Kidney (tissue), 13 donors: ENCODE measurements at regions not wholly inside any gene's neighbourhood (a gene's known extent, or its start where the extent isn't known, plus 50 kb on each side); places are given as distances from the start of the nearest gene placed in this dataset.

ENCODE experiments used
- DNase-seq, 5 donors: peaks; one replicate each; pipeline ENCODE4 v3.0.0-alpha.2; 2013 to 2020
- FAIRE-seq: peaks from 2 replicates; lab custom pipeline; 2012; peaks lifted over from hg19 to GRCh38; lab: Jason Lieb, UNC
- H3K27ac ChIP-seq, 2 donors: one replicate each; pipeline ENCODE4 v1.7.0; 2013; ENCODE audit warnings: low read depth in 2 of 2, low read length in 2 of 2, inconsistent platforms in 1 of 2
- H3K27me3 ChIP-seq: one replicate; pipeline ENCODE4 v1.7.1; 2013; ENCODE audit warnings: low read length, inconsistent platforms; ENCODE audit not compliant: control insufficient read depth, insufficient read depth
- H3K36me3 ChIP-seq, 3 donors: one replicate each; pipeline versions ENCODE4 v1.7.0 to v1.7.1; 2013; ENCODE audit warnings: low read length in 3 of 3, control low read depth in 1 of 3, inconsistent platforms in 1 of 3; ENCODE audit not compliant: insufficient read depth in 3 of 3, control insufficient read depth in 2 of 3
- H3K4me1 ChIP-seq, 3 donors: one replicate each; pipeline versions ENCODE4 v1.7.0 to v1.7.1; 2013; ENCODE audit warnings: low read length in 3 of 3, inconsistent platforms in 1 of 3, low read depth in 1 of 3; ENCODE audit not compliant: control insufficient read depth in 2 of 3, insufficient read depth in 2 of 3
- H3K4me3 ChIP-seq, 3 donors: one replicate each; pipeline versions ENCODE4 v1.7.0 to v1.8.1; 2013; ENCODE audit warnings: low read length in 3 of 3, control low read depth in 1 of 3, inconsistent platforms in 1 of 3
- H3K9ac ChIP-seq, 3 donors: one replicate each; pipeline versions ENCODE4 v1.7.0 to v1.7.1; 2013; ENCODE audit warnings: low read length in 3 of 3, control low read depth in 1 of 3, inconsistent platforms in 1 of 3
- H3K9me3 ChIP-seq, 3 donors: one replicate each; pipeline versions ENCODE4 v1.7.0 to v1.7.1; 2013; ENCODE audit warnings: low read length in 3 of 3, control low read depth in 1 of 3, inconsistent platforms in 1 of 3; ENCODE audit not compliant: control insufficient read depth in 2 of 3, insufficient read depth in 1 of 3
- CTCF ChIP-seq: IDR thresholded peaks from 3 replicates; pipeline ENCODE4 v1.5.1; 2012; ENCODE audit warnings: mild to moderate bottlenecking, moderate library complexity, borderline replicate concordance; ENCODE audit not compliant: insufficient read depth; ENCODE audit errors: extremely low read depth
- intact Hi-C: fragments of 100-400 bp; cut with DNase I; formaldehyde crosslinking; loops from one replicate; pipeline ENCODE4 v1.11.1; 2022
- donor health status: control.
- donor health status: control.
- donor health status: control.
- donor health status: control.
- donor health status: control.
- donor health status: DM: yes; HTN: yes; CAD: no.
- donor health status: Normal renal cell carcinoma (clear cell type).

GRCh38 chr5:57950616-57951228 lies 468.1 kb upstream of the ACTBL2 start:
- FAIRE-seq (no peak), DNase-seq (no peak)
- Histone ChIP-seq H3K27me3 (no peaks in the 10 kb centered on the region), H3K9me3 (no peaks in the 10 kb centered on the region), H3K27ac (no peak overlapping the region), H3K4me3 (no peak overlapping the region), H3K36me3 (no peaks in the 10 kb centered on the region), H3K9ac (no peak overlapping the region), H3K4me1 (no peaks in the 10 kb centered on the region)
- TF ChIP-seq CTCF, result no peak
- intact Hi-C loops, result no loop called here

- no peak for TF ChIP-seq CTCF
- FAIRE-seq (no peak), DNase-seq (no peak)
- no peak overlapping the region for H3K4me3 ChIP-seq
- no peak overlapping the region for H3K27ac ChIP-seq
- no peaks in the 10 kb centered on the region for H3K9me3 ChIP-seq
- no peaks in the 10 kb centered on the region for H3K36me3 ChIP-seq
- no peak overlapping the region for H3K9ac ChIP-seq
- no peaks in the 10 kb centered on the region for H3K27me3 ChIP-seq
- intact Hi-C loops, result no loop called here
- no peaks in the 10 kb centered on the region for H3K4me1 ChIP-seq
Observed at GRCh38 chr5:57948091-57948490, 465.5 kb upstream of the ACTBL2 start.

GRCh38 chr5:57947181-57947580 lies 464.6 kb upstream of the ACTBL2 start:
- Histone ChIP-seq H3K9ac (no peak overlapping the region), H3K27ac (no peak overlapping the region), H3K4me3 (no peak overlapping the region), H3K9me3 (no peaks in the 10 kb centered on the region), H3K27me3 (no peaks in the 10 kb centered on the region), H3K4me1 (no peaks in the 10 kb centered on the region), H3K36me3 (no peaks in the 10 kb centered on the region)
- intact Hi-C loops, result no loop called here
- DNase-seq (no peak), FAIRE-seq (no peak)
- TF ChIP-seq CTCF, result no peak

DNA sequence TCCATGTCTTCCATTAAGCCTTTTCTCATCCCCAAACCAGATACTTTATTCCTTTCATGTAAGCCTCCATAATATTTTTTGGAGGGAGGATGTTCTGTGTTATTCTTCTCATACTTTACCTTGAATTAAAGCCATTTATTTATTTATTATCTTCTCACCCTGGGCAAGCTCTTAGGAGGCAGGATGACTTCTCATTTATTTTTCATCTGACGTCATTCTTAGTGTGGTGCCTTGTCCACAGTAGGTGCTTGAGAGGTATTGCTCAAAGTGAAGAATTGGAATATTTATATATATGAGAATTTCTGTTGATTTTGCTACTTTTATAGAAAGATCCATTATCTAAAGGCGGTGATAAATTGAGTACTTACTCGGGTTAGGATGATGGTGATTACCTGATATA lies 458.3 kb upstream of the ACTBL2 start:
- no peak for FAIRE-seq
- no peak for DNase-seq
- Histone ChIP-seq H3K36me3 (no peaks in the 10 kb centered on the region), H3K9ac (no peak overlapping the region), H3K4me1 (no peaks in the 10 kb centered on the region), H3K27ac (no peak overlapping the region), H3K9me3 (no peaks in the 10 kb centered on the region), H3K4me3 (no peak overlapping the region), H3K27me3 (no peaks in the 10 kb centered on the region)
- intact Hi-C loops, result no loop called here
- TF ChIP-seq CTCF, result no peak
